ENCODE measurements at regions not wholly inside any gene's neighbourhood (a gene's known extent, or its start where the extent isn't known, plus 50 kb on each side); places are given as distances from the start of the nearest gene placed in this dataset.

DNA sequence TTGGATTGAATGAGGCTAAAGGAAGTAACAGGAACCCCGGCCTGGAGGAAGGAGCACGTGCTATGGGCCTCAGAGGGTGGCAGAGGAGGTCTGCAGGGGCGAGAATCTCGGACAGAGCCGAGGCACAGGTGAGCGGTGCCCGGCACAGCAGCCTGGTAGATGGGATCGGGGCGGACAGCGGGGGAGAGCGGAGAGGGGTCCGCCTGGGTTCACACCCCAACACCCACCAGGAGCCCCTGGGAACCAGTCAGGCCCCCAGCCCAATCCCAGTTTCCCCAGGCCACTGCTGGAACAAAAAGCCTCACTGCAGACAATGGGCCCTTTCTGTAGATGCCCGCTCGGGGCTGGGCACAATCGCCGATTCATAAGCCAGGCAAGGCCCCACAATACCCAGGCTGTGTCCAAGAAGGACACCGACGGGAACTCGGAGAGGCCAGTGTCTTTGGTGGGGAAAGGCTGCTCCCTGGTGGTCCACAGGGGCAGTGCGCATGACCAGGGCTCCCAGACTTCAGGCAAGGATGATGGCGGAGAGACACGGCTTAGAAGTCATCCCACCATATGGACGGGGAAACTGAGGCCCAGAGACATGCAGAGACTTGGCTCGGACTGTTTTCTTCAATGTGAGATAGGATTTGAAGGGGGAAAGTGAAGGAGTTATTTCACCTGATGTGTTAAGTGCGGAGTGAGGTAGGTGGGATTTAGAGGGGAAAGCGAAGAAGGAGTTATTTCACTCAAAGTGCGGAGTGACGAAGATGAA is 106.9 kb upstream of the GPR26 start:
- peak; percentile 41 for DNase-seq (ENCODE audit: low spot score)

GRCh38 chr10:123559823-123560092 is 106.4 kb upstream of the GPR26 start:
- DNase-seq (ENCODE audit: low spot score): no peak

- DNase-seq (ENCODE audit: low spot score): no peak
Observed at GRCh38 chr10:123560301-123561140, 105.6 kb upstream of the GPR26 start.

DNA sequence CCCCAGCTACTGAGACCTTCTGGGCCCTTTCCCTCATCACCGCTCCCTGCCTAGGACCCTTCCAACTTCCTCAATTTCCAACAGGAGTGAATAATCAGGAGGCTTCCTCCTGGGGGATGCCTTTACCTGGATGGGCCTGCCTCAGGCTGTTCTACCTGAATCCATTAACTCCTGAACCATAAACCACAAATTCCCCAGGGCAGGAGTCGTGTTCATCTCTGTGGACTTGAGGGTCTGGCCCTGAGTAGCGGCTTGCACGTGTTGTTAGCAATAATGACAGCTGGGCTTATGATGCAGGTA is 105.1 kb upstream of the GPR26 start:
- no peak for DNase-seq (ENCODE audit: low spot score)

- no peak for DNase-seq (ENCODE audit: low spot score)
Observed at GRCh38 chr10:123562387-123562786, 103.8 kb upstream of the GPR26 start.

DNA sequence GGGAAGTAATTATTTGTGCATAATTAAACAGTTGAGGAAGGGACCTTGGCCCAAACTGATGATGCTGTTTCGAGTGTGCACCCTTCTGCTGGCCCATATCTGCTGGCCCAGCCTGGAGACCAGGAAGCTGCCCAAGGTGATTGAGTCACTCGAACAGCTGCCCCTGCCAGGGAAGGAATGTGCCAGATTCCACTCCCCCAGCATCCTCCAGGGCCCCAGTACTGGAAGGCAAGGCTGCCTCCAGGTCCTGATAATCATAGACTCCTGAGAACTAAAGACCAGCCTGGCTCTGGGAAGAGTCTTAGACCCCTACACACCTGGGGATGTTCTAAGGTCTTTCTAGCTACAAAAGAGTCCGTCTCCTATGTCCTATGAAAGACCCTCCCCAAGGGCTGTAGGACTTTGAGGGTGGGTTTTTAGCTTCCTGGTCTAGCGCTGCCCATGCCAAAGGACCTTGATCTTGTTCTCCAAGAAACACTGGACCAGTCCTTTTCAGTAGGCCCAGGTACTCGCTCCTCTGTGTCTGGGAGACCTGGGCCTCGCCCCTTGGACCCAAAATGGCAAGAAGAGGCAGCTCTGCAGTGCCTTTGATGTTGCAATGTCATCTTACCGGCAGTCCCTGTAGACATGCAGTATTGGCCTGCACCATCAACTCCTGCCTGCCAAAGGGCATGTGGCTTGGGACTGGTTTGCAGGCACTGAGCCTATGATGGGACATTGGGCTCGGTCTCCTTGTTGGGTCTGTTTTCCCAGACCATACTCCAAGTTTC is 103.2 kb upstream of the GPR26 start:
- DNase-seq (ENCODE audit: low spot score): no peak

DNA sequence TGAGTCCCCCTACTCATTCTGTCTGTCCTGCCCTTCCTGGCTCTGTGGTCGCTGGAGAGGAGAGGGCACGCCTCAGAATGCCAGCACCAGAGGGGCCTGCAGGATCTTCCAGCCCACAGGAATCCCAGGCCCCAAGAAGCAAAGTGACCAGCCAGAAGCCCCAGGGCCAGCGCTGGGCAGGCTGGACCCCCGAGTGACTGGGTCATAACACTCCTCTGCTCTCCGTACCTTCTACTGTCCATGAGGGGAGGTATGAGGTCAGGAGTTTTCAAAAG is 102.6 kb upstream of the GPR26 start:
- DNase-seq (ENCODE audit: low spot score): no peak

- DNase-seq (ENCODE audit: low spot score): no peak
Observed at GRCh38 chr10:123563994-123564393, 102.2 kb upstream of the GPR26 start.

DNA sequence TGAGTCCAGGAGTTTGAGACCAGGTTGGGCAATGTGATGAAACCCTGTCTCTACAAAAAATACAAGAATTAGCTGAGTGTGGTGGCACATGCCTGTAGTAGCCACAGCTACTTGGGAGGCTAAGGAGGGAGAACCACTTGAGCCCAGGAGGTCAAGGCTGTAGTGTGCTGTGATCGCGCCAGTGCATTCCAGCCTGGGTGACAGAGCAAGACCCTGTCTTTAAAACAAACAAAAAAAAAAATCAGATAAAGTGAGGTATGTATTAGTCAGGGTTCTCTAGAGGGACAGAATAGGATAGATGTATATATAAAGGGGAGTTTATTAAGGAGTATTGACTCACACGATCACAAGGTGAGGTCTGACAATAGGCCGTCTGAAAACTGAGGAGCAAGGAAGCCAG is 101.5 kb upstream of the GPR26 start:
- no peak for DNase-seq (ENCODE audit: low spot score)

GRCh38 chr10:123565691-123566660 is 100.2 kb upstream of the GPR26 start:
- no peak for DNase-seq (ENCODE audit: low spot score)

- no peak for DNase-seq (ENCODE audit: low spot score)
Observed at GRCh38 chr10:123567984-123568739, 98.0 kb upstream of the GPR26 start.

DNA sequence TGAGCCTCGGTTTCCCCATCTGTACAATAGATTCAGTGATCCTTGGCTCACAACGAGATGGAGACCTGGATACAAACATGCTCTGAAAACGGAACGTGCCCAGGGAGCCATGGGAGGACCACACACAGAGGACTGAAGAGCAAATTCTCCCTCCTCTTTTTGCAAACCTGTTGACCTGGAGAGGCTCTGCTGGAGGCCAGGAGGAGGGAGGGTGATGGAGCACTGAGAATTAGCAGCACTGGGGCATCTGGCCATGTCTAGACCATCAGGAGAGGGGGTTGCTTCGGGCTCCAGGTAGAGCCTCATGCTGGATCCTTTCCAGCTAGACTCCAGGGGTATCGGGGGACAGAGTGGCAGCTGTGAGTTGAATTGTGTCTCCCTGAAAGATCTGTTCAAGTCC is 97.4 kb upstream of the GPR26 start:
- no peak for DNase-seq (ENCODE audit: low spot score)

DNA sequence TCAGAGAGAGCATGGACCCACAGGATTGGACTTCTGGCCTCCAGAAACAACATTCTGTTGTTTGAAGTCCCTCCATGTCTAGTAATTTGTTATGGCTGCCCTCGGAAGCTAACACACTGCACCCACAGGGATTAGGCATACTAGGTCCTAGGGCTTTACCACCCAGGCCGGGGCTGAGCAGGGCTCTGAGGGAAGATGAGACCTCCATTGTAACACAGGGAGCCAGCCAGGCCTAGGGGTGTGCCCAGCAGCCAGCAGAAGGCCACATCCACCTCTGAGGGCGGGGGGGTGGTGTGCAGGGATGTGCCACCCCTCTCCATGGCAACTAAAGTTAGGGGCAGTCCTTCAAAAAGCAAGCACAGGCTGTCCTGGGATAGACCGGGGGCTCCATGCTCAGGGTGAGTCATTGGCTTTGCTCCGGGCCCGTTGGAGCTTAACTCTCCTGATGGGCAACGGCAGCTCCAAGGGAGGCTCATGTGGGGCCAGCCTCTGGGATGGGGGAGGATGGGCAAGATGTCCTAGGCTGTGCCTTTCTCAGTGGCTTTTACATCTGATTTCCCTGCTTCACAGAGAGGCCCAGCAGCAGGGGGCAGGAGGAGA is 96.6 kb upstream of the GPR26 start:
- no peak for DNase-seq (ENCODE audit: low spot score)

DNA sequence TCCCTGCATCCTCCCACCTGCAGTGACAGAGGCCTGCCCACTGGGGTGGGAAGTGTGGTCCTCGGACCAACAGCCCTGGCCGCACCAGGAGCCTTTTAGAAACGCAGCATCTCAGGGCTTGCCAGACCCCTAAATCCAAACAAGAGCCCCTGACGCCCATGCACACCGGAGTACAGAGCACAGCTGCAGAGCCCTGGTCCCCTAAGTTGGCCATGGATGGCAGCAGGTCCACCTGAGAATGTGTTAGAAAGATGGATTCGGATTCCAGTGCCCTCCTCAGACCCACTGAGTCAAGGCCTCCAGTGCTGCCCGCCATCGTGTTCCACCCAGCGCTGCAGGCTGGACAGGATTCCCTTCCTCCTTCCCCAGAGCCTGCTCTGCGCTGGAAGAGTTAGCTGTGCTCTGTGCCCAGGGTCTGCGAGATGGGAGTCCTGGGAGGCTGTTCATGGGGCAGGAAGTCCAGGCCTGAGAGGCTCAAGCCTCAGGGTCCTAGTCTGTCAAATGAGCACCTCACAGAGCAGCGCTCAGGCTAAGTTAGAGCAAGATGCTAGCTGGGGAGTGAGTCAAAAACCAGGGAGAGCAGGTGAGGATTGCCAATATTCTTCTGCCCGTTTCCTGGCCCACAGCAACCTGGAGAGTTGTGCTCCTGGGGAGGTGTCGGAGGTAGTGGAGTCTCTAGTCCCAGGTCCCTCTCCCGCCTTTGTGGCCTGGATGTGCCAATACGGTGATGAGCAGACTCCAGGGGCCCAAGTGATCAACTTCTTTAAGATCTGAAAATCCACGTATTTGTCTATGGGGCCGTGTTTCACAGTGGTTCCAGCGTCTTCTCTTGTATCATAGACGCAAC is 95.9 kb upstream of the GPR26 start:
- no peak for DNase-seq (ENCODE audit: low spot score)

GRCh38 chr10:123570898-123571515 is 95.1 kb upstream of the GPR26 start:
- DNase-seq (ENCODE audit: low spot score): no peak

GRCh38 chr10:123571978-123572377 is 94.2 kb upstream of the GPR26 start:
- no peak for DNase-seq (ENCODE audit: low spot score)

DNA sequence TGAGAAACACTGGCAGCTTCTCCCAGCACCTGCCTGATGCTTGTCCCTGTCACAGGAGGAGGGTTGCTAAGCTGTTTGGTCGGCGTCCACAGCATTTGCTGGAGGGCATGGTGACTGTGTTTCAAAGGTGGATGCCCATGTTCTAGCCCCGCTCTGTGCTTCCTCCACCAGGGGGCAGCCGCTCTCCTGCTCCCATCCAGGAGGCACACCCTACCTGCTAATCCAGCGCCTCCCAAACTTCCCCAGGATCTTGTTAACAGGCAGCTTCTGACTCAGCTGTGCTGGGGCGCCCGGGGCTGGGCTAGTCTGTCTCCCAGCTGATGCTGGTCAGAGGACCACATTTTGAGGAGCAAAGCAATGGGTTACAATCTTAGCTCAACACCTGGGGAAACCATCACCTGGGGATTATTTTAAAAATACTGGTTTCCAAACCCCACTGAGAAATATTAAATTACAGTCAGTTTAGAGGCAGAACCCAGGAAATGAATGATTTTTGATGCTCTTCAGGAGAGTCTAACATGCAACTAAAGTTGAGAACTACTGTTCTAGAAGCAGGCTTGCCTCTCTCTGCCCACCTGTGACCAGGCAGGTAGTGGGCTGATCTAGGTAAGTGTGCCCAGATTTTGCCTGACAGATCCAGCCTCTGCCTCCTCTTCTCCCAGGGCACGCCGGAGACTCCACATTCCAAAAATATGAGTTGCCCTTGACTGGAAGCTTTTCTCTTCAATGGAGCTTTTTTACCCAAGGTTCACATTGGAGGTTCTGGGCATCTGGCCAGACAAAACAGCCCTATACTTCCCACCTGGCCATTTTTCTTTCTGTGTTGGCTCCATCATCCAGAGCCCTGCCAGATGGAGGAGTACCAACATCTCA is 92.7 kb upstream of the GPR26 start:
- DNase-seq (ENCODE audit: low spot score): peak; percentile 23

GRCh38 chr10:123574109-123574698 is 92.0 kb upstream of the GPR26 start:
- DNase-seq (ENCODE audit: low spot score): no peak
